GM12891 (cell line): ENCODE measurements at regions not wholly inside any gene's neighbourhood (a gene's known extent, or its start where the extent isn't known, plus 50 kb on each side); places are given as distances from the start of the nearest gene placed in this dataset.

ENCODE experiments used
- PAX5 ChIP-seq: IDR thresholded peaks from 2 replicates; pipeline ENCODE4 v1.6.1; 2011; ENCODE audit warnings: low read length, moderate library complexity, mild to moderate bottlenecking; ENCODE audit not compliant: insufficient read depth, severe bottlenecking
- POLR2A ChIP-seq: IDR thresholded peaks from 2 replicates; pipeline ENCODE4 v1.6.1; 2011; ENCODE audit warnings: low read depth, low read length, control low read depth
- POLR2AphosphoS5 ChIP-seq: IDR thresholded peaks from 2 replicates; pipeline ENCODE4 v1.6.1; 2011; ENCODE audit warnings: low read depth, low read length, control low read depth
- POU2F2 ChIP-seq: IDR thresholded peaks from 2 replicates; pipeline ENCODE4 v1.6.1; 2011; ENCODE audit warnings: low read depth, mild to moderate bottlenecking, control low read depth, low read length, moderate library complexity
- SPI1 ChIP-seq: IDR thresholded peaks from 2 replicates; pipeline ENCODE4 v1.6.1; 2011; ENCODE audit warnings: low read depth, low read length, control low read depth
- TAF1 ChIP-seq: IDR thresholded peaks from 2 replicates; pipeline ENCODE4 v1.6.1; 2011; ENCODE audit warnings: low read depth, low read length, control low read depth

DNA sequence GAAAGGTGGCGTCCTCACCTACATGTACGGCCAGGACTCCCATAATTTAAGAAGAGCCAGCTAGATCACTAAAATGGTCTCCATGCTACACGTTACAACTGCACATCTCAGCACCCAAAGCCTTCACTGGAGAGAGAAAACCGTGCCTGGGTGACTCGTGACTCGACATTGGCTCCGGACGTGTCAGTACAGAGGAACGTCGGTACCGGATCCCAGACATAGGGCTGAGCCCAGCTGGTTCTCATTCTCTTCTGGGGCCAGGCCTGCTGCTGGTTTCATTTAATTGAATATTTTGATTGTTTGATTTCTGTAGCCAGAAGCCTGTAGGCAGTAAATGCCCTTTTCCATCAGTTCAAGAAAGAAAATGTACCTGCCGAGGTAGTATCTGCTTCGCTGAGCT, 93.1 kb downstream of the HHIPL2 start:
- no peak for TF ChIP-seq POLR2A
- no peak for TF ChIP-seq POLR2AphosphoS5
- no peak for TF ChIP-seq TAF1
- TF ChIP-seq SPI1, result no peak
- no peak for TF ChIP-seq POU2F2
- no peak for TF ChIP-seq PAX5
